ENCODE measurements at regions not wholly inside any gene's neighbourhood (a gene's known extent, or its start where the extent isn't known, plus 50 kb on each side); places are given as distances from the start of the nearest gene placed in this dataset.

DNA sequence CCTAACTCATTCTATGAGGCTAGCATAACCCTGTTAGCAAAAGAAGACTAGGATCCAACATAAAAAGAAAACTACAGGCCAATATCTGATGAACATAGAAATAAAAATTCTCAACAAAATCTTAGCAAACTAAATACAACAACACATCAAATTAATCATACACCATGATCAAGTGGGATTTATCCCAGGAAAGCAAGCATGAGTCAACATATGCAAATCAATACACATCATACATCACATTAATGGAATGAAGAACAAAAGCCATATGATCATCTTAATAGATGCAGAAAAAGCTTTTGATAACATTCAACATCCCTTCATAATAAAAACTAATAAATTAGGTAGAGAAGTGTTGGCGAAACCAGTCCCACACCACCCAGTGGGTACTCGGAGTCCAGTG, 136.1 kb upstream of the MME start:
- TF ChIP-seq, protein P1, sequence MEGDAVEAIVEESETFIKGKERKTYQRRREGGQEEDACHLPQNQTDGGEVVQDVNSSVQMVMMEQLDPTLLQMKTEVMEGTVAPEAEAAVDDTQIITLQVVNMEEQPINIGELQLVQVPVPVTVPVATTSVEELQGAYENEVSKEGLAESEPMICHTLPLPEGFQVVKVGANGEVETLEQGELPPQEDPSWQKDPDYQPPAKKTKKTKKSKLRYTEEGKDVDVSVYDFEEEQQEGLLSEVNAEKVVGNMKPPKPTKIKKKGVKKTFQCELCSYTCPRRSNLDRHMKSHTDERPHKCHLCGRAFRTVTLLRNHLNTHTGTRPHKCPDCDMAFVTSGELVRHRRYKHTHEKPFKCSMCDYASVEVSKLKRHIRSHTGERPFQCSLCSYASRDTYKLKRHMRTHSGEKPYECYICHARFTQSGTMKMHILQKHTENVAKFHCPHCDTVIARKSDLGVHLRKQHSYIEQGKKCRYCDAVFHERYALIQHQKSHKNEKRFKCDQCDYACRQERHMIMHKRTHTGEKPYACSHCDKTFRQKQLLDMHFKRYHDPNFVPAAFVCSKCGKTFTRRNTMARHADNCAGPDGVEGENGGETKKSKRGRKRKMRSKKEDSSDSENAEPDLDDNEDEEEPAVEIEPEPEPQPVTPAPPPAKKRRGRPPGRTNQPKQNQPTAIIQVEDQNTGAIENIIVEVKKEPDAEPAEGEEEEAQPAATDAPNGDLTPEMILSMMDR (conservative IDR thresholded peaks at IDR 0.05; ENCODE audit: low read length): no peak
- H3K4me3 ChIP-seq (ENCODE audit: low read length): no peak overlapping the region
- DNase-seq (ENCODE audit: low read depth): no peak

DNA sequence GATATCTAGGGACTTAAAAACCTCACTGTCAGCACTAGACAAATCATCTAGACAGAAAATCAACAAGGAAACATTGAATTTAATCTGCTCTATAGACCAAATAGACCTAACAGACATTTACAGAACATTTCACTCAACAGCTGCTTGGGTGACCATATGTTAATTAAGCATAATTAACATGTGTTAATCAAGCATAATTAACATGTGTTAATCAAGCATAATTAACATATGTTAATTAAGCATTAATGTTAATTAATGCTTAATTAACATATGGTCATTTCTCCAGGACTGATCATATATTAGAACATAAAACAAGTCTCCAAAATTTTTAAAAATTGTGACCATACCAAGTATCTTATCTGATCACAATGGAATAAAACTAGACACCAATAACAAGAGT, 137.3 kb upstream of the MME start:
- DNase-seq (ENCODE audit: low read depth): no peak
- TF ChIP-seq, protein P1 (conservative IDR thresholded peaks at IDR 0.05; ENCODE audit: low read length): no peak
- H3K4me3 ChIP-seq (ENCODE audit: low read length): no peak overlapping the region

DNA sequence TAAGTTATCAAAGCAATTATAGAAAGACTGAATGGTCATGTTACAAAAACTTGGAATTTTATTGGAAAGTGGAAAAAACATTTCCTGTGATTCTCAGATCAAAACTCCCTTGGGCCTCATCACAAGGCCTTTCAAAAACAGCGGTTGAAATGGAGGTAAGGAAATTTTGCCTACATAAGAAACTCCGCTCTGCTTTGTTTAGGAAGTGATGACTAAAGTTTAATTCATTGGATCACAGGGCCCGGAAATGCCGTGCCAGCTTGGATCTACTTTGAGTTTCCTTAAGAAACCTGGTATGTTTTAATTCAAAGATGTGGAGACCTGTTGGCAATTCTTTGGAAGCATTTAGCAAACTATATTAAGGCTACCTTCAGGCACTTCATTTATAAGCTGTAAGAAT, 143.9 kb upstream of the MME start:
- TF ChIP-seq, protein P1 (conservative IDR thresholded peaks at IDR 0.05; ENCODE audit: low read length): no peak
- no peak for DNase-seq (ENCODE audit: low read depth)

DNA sequence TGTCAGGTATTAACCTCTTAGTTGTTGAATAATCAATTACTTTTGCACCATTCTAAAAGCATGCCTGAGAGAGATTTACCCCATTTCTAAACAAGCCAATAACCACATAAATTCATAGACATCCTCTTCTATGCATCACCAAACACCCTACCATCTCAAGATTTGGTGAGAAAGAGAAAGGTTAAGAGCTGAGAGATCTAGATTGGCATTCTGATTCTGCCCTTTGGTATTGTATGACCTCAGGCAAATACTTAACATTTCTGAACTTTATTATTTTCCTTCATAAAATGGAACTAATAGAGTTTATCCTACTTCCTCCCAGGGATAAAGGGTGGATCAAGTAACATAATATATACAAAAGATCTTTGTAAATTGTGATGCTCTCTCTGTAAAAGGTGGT, 146.5 kb upstream of the MME start:
- DNase-seq (ENCODE audit: low read depth): peak; percentile 5
- TF ChIP-seq, protein P1 (conservative IDR thresholded peaks at IDR 0.05; ENCODE audit: low read length): no peak
- no peak overlapping the region for H3K4me3 ChIP-seq (ENCODE audit: low read length)

More for the DNA sequence above, 143.9 kb upstream of the MME start:
- no peak overlapping the region for H3K4me3 ChIP-seq (ENCODE audit: low read length)

DNA sequence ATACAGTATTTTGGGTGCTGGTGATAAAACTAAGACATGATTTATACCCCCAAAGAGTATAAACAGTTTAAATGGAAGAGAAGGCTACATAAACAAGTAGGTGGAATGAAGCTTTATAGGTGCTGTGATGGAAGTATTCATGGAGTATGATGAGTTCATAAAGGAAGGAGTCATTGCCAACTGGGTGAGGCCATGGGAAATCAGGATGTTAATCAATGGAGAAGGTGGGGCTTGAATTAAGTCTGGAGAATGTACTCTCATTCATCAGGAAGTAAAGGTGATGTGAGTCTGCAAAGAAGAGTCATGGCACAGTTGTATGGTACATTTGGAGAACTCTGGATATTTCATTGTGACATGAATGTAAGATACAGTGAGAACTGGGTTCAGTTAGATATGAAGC, 147.5 kb upstream of the MME start:
- TF ChIP-seq, protein P1 (conservative IDR thresholded peaks at IDR 0.05; ENCODE audit: low read length): no peak
- no peak for DNase-seq (ENCODE audit: low read depth)

DNA sequence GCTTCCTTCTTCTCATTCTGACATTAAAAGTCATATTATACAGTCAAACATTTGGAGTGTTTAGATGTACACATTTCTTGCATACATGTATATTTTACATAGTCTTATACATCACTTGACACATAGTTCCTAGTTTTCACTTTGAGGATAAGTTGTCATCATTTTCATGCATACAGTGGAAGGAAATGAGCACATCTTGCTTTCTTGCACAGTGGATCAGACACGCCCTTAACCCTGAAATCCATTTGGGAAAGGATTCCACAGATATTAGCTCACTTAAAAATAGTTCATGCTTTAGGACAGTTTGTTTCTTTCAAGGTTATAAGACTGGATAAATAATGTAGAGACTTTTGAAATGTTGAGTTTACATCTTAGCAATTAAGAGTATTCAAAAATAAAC, 148.6 kb upstream of the MME start:
- TF ChIP-seq, protein P1 (conservative IDR thresholded peaks at IDR 0.05; ENCODE audit: low read length): no peak
- DNase-seq (ENCODE audit: low read depth): peak; percentile 75
- H3K4me3 ChIP-seq (ENCODE audit: low read length): no peak overlapping the region

More for the DNA sequence above, 147.5 kb upstream of the MME start:
- no peak overlapping the region for H3K4me3 ChIP-seq (ENCODE audit: low read length)

DNA sequence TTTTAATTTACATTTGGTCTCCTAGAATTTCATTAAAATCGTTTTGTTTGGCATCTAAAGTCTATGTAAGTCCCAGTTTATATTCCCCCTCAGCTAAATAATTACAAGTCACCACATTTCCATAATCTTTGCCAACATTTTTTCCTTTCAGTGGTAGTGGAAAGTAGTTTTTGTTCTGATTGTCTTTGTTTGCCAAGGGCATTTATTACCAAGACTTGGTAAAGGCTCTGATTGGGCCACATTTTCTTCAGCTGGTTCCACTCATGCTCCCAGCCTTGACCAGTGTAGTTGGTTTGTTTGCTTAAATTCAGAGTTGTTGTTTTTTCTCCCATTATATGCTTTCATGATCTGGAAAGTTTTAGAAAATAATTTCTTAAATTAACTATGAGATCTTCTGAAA, 153.4 kb upstream of the MME start:
- peak; percentile 12 for DNase-seq (ENCODE audit: low read depth)
- TF ChIP-seq, protein P1 (conservative IDR thresholded peaks at IDR 0.05; ENCODE audit: low read length): no peak
- H3K4me3 ChIP-seq (ENCODE audit: low read length): no peak overlapping the region

All from AG10803 (cell line).